NCI-H187 treated with DMSO at 0.1 percent for 48 hours (cell line): ENCODE measurements at regions not wholly inside any gene's neighbourhood (a gene's known extent, or its start where the extent isn't known, plus 50 kb on each side); places are given as distances from the start of the nearest gene placed in this dataset.
"Not testable (repeated sequence)": the region's sequence is repeated elsewhere in the genome, so short reads cannot be mapped to it uniquely, and the experiment has no call there.

Source experiments
- DNase-seq: peaks from one replicate; lab custom pipeline; 2025; lab: John Stamatoyannopoulos, UW

DNA sequence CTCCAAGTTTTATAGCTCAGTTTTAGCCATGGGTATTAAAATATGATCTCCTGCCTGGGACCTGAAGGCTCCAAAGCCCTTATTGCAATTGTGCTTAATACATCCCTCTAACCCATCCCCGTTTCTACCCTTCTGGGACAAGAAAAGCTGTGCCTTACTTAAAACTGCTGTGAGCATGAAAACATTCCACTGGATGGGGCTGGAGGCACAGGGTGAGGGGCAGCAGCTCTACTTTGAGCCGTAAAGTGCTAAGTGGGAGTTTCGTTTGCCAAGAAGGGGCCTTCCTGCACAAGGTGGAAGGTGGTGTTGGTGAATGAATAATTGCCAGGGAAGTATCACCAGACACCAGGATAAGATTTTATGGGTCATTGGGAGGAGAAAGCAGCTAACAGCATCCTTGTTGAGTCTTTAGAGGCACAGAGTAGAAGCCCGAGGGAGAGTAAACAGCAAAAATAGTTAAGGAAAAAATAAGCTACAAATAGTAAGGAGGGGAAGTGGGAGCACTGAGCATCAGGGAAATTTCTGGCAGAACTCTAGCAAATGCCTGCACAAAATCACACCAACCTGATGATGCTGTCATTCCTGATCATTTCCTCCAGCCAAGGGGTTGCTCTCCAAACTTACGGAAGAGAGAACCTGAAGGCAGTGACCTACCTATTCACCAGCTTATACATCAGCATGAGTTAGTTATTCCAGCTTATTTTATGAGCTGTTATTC lies 218.4 kb downstream of the MREG start:
- no peak for DNase-seq

DNA sequence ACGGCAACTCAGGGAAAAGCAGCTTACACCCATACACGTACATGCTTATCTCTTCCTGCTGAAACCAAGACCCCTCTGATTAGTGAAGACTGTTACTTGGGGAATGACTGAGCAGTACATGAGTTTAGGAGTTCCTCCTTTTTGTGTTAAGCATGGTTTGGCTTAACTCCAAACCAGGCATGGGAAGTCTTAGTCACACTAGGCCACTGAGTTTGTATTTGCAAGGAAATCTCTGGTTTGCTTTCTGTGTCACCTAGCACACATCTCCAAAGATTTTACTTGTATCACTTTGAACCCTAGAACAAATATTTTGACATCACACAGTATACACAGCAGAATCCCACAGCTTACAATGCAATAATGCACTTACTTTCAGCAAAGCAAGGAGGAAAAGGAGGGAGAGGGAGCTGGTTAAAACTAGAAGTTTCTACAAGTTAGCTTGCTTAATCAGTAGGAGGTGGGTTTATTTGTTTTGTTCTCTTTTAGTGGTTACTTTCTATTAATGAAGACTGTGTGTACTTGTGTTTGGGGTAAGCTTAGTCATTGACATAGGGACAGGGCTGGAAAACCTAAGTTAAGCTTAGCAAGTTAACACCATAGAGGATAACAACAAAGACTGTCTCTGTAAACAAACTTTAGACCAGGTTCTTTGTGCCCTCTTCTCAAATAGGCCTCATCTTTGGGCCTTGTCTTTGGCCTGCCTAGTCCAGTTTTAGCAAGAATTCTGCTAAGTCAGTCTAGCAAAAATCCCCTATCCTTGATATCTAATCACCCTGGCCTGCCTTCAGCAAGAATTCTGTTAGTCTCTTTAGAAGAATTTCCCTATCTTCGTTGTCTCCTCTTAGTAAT lies 219.4 kb downstream of the MREG start:
- DNase-seq: no peak

DNA sequence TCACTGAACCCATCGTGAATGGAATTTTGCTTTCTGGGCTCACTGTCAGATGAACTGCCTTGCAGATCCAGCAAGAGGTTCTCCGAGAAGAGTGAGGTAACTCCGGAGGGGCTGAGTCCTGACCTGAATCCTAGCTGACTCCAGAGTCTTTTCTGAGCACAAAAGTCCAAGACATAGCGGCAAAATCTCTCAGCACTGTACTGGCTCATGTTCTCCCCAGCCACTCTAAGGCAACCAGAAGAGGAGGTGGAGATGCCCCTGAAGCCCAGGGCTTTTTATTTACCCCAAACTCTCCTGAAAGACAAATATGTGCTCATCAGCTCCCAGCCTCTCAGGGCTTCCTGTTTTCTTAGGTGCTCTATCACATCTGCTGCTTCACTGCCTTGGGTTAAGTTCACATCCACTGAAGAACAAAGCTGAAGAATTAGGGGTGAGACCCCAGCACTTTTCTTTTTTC lies 221.8 kb downstream of the MREG start:
- no peak for DNase-seq

DNA sequence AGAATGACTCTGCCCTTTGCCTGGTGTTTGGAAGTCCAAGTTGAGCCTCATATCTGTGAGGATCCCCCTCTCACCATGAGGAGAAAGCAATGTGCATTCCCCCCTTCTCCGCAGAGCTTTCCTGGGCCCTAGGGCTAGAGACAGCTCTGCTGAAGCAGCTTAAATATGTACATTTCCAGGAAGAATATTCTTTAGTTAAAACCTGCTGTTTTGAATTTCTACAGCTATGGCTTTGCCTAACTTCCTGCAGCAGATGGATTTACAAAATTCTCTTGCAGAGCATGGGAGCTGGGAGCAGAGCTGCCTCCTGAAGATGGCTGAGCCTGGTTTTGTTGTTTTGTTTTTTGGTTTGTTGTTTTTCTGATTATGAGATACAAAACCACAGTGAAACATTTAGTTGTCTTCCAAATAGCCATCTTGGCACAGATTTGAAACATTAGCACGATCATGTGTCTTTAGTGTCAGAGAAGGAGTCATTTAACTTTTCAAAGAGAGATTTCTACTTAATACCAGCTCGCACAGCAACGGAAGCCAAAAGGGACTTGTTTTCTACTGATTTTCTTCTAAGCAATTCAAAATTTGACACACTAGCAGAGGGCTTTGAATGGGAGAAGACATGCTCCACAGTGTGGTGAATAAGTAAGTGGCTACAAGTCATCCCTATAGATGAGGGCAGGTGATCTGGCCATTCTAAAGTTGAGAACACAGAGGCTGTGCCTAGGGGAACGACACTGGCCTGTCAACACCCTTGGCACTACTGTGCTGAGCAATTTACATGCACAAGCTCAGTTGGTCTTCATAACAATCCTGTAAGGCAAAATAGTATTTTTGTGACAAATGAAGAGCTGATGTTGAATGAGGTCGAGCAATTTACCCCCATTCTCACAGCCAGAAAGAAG lies 222.6 kb downstream of the MREG start:
- DNase-seq: no peak

DNA sequence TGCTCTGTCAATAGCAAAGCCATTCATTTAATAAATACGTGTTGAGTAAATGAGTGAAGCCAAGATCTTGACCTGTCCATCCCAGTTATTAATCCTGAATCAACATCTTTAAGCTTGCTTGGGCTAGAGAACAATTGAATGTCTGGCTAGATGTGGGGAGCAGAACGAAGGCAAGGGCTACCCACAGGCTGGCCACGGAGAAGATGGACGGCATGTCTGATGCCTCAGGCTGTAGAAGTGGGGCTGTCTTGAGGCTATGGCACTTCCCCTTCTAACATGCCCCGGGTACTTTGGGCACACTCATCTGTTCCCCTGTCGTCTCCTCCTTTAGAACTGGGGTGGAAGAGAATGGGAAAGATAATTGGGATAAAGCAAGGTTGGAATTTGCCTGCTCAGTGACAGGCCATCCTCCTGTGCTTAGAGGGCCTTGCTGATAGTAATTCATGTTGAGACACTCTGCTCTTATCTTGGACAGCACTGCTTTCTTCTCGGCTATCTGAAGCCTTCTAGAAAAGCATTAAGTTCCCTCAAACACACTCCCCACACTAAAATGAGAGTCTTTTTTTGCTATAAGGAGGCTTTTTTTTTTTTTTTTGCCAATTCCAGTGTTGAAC lies 225.7 kb downstream of the MREG start:
- no peak for DNase-seq

DNA sequence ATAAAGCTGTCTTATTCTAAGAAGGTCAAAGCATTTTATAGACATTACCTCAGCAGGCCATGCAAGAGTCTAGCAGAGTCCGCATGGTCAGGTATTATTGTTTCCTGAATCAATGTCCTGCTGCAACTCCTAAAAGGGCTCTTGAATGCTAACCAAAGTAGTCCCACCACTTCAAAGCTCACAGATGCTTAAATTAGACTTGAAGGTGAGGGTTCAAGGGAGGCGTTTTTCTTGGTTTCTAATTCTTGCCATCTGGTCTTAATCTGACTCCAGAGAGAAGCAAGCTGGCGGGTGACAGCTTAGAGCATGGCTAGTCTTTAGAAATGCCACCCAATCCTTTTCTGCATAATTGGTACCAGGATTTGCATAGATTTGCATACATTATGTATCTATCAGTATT lies 226.3 kb downstream of the MREG start:
- no peak for DNase-seq

DNA sequence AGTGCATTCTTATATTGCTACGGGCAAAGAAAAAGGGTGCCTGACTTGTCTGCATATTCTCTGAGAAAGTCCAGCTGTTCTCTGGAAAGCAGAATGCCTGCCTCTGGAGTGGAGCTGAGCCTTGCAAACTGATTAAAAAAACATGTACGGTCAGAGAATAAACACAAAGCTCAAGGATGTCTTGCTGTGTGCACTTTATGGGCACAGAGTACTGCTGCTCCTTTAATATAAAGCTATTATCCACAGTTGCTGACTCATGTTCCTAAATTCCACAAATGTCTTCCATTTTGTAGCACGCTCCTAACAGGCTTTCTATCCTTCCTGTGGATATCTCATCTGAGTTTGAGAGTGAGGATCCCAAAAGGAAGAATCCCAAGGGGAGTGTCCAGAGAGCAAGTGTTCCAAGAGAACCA lies 229.0 kb downstream of the MREG start:
- no peak for DNase-seq

DNA sequence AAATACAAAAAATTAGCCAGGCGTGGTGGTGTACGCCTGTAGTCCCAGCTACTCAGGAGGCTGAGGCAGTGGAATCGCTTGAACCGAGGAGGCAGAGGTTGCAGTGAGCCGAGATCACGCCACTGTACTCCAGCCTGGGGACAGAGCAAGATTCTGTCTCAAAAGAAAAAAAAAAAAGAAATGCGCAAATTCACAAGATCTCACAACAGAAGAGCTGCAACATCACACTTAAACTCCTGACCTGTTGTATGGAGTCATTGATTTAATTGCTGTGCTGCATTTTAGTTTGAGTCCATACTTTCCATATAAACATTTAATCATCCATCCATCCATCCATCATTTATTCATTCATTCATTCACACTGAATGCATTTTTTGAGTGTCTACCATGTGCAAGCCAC lies 229.7 kb downstream of the MREG start:
- not testable (repeated sequence) for DNase-seq

DNA sequence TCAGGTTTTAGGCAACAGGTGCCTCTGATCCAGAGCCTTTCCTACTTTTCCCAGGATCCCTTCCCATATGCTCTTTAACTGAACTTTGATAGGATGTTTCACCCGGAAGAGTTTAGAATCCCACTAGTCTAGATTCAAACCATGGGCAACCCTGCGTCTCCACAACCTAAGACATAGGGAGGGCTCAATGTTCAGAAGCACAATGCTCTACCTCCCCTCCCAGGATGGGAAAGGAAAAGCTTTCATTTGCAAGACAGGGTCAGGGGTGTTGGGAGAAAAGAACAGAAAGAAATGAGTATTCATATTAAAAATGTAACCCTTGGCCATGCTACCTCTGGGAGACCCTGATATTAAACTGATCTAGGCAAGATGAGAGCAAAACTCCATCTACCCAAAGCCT lies 230.4 kb downstream of the MREG start:
- no peak for DNase-seq

DNA sequence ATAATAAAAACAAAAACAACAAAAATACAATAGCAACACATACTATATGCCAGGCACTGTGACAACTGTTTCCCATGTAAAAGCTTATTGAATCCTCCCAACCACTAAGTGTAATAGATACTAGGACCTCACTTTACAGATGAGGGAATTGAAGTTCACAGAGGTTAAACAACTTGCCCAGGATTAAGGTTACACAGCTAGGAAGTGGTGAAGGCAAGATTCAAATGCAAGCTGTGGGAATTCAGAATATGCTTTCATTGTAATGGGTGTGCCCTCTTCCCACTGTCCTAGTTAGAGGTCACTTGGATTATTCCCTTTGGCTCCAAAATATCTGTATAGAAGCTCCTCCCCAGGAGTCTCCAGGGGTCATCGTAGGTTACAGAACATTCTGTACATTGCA lies 231.1 kb downstream of the MREG start:
- DNase-seq: no peak

DNA sequence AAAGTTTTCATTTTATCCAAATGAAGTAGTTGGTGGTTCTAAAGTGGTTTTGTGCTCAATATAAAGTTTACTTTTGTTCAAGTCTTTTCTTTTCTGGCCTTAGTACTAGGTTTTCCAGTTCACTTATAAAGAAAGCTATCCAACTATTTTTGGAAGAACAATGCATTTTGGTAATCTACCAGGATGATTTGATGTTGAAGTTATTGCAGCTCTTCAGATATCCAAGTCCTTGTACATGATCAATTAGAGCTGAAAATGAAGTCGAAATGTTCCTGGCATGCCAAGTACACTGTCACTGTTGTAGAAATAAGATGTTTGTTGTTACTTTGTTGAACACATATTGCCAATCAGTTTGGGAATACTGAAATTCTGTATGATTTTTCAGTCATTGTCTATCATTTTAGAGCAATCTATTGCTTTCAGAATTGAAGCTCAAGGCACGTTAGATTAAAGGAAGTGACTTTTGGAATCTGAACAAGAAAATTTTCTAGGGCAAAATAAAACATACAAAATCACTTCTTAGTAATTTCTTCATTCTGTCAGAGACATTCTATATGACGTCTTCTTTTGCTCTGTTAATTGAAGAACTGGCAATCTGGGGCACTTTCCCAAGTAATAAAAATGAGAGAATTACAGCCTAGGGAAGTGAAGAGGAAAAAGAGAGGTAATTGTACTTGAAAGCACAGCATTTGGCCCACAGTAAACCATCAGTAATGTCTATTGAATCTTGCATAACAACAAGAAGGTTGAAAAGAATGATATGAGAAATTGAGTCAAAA lies 232.3 kb downstream of the MREG start:
- DNase-seq: no peak

DNA sequence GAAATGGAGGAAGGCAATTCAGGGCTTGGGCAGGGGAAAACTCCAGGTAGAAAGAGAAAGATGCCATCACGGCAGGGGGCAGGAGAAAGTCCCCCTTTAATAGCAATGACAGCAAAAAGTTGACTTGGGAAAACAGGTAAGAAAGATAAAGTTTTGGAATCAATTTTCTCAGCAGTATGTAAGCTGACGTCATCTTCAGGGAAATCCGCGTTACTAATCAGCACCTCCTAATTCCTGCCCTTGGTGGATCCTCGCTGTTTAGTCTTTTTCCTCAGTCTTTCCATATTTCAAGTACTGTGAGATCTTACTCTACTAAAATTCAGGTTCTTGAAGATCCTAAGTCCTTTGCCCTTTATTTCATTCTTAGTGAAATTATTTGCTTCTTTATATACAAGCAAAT lies 233.0 kb downstream of the MREG start:
- DNase-seq: no peak

DNA sequence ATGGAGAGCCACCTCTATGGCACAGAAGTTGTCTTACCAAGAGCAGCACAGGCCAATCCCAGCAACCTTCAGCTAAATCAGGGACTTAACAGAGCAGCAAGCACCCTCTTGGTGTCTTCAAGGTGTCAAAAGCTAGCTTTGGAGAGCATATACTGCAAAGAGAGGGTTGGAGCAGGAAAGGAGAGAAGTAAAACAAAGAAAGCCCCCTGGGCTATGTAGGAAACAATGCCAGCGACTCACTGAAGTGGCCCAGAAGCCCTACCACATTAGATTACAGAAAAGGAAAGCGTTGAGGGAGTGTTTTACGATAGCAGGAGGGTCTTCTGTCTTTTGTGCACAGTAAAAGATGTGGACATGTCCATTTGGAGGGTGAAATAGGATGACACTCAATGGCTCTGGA lies 233.4 kb downstream of the MREG start:
- no peak for DNase-seq

DNA sequence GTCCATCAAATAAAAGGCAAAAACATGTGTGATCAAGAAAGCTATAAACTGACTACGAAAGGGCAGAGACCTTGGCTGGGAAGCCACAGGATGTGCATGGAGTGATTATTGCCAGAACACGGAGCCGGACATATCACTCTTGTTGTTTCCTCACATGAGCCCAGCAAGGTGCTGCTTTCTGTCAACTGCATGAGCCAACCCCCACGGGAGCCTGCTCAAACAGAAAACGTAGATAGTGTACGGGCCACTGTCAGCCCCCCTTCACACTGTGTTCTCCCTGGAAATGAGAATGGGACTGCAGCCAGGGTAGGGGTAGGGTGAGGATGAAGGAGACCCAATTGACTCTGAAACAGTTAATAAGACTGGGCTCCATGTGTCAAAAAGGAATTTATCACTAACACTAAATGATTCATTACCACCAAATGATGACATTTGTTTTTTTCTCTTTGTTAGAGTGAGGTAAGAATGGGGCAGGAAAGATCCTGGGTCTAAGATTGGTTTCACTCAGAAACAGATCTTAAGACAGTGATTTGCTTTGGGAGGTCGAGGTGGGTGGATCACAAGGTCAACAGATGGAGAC lies 235.8 kb downstream of the MREG start:
- DNase-seq: no peak

DNA sequence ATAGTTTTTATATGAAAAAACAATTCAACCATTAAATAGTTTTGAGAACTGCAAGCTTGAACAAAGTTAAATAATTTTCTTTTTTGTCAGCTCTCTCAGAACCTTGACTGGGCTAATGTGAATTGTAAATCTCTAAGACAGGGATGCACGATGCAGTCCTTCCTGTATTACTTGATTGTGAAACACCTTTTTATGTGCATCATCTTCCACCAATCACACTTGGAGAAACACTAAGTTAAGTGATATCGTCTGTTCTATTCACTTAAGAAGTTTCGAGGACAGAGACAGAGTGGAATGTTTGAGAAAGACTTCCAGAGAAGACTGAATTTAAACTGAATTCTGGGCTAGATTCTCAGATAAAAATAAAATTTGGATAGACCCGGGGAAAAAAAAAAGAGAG lies 238.2 kb downstream of the MREG start:
- DNase-seq: no peak

DNA sequence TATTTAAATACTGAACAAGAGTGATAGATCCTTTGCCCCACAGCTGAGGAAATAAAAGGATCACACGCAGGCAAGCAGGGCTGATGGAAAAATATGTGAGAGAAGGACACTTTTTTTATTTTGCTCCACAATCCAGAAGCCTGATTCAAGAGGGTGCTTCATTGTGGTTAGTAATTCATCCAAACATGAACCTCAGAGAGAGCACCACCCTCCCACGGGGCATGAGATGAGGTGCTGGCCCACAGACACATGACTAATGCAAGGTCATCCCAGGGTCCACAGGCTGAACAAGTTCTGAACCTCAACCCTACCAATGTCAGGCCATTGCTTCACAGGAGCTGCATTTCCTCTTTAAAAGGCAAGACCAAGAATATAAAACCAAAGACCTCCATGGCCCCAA lies 239.6 kb downstream of the MREG start:
- DNase-seq: no peak

DNA sequence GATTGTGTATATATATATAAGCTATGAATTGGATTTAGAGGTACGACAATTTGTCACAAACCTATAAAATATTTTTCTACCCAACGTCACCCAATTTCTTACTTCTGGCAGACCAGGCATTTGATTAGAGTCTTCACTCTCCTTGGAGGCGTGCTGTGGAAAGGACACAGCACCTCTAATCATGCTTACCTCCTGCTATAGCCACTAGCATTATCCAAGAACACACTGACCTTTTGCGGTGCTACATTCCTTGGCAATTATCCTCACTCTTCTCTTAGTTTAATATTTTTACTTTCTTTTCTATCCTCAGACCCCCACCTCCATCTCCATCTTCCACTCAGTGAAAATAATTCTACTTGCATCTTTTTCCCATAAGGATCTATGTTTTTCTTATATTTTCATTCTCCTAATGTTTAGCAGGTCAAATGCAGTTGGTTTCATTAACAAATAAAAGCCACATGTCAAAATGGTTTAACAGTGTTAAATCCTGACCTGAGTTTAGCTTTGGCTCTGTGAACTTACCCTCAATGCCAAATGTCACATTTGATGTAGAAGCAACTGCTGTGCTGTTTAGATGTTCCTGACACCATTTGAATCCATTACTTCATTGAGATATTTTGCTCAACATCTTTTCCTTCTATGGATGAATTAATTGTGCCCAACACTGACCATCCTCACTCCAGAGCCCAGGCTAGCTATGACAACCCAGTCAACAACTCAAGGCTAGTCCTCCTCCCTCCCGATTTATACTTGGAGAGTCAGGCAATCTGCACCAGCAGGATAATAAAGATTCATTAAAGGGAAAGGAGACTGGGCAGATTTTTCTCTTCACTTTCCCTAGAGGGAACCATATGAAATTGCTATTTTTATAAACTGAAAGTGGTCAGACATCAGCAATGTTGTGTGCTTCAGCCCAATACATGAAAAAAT lies 240.5 kb downstream of the MREG start:
- no peak for DNase-seq

DNA sequence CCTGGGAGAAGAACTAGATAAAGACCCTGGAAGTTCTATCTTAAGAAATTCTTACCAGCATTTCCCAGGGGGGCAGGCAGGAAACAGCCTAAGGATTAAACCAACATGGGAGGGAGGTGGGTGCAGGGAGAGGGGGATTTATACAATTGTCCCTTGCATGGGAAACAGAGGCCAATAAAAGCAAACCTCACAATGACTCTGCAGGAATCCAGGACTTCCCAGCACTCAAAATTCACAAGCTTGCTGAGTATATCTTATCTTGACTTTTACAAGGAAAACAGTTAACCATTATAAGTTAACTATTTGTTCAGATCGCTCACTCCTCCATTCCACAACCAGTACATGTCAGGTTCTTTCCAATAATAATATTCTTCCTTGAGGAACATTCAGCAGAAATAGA lies 241.3 kb downstream of the MREG start:
- DNase-seq: no peak

DNA sequence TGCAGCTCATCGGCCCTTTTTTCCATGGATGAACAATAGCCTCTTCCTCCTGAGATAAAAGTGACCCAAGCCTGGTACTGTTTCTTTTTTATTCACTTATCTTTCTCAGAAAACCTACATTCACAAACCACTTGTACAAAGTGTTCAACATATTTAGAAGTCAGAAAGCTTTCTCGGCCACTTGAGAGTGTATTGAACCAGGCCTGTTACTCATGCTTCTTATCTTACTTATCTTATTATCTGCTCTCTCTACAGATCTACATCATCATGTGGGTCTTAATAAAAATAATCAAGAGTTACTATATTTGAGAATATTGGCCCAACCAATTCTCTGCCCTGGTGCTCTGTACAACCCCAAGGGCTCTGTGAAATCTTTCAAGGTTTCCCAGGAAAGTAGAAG lies 242.1 kb downstream of the MREG start:
- no peak for DNase-seq

DNA sequence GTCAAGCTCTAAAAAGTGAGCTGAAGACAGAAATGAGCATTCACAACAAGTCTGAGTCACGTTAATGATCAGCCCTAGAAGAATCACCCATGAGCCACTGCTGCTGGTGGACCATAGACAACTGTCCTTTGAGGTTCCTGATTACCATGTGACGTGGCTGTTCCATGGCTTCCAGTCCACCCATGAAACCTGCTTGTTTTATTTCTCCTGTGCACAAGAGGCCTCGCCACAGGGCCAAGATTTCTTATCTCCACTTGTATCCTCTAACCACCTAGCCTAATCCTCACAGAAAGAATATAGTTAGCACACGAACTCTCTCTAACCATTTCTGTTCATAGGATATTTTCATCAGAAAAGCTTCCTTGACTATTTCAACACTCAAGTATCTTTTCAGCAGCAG lies 242.7 kb downstream of the MREG start:
- DNase-seq: no peak
